ENCODE measurements at regions not wholly inside any gene's neighbourhood (a gene's known extent, or its start where the extent isn't known, plus 50 kb on each side); places are given as distances from the start of the nearest gene placed in this dataset.

GRCh38 chr6:44531442-44532015 lies 144.0 kb downstream of the CDC5L start:
- DNase-seq (ENCODE audit: extremely low read depth in 1 of 2, low read depth in 1 of 2), result no peak

GRCh38 chr6:44533421-44533820 lies 145.9 kb downstream of the CDC5L start:
- no peak for DNase-seq (ENCODE audit: extremely low read depth in 1 of 2, low read depth in 1 of 2)

GRCh38 chr6:44534291-44534690 lies 146.8 kb downstream of the CDC5L start:
- DNase-seq (ENCODE audit: extremely low read depth in 1 of 2, low read depth in 1 of 2), result no peak

GRCh38 chr6:44535446-44535845 lies 147.9 kb downstream of the CDC5L start:
- no peak for DNase-seq (ENCODE audit: extremely low read depth in 1 of 2, low read depth in 1 of 2)

GRCh38 chr6:44535967-44536366 lies 148.5 kb downstream of the CDC5L start:
- no peak for DNase-seq (ENCODE audit: extremely low read depth in 1 of 2, low read depth in 1 of 2)

- DNase-seq (ENCODE audit: extremely low read depth in 1 of 2, low read depth in 1 of 2), result no peak
Observed at GRCh38 chr6:44537306-44538049, 150.0 kb downstream of the CDC5L start.

- no peak for DNase-seq (ENCODE audit: extremely low read depth in 1 of 2, low read depth in 1 of 2)
Observed at GRCh38 chr6:44538131-44538806, 150.8 kb downstream of the CDC5L start.

GRCh38 chr6:44538807-44539201 lies 151.3 kb downstream of the CDC5L start:
- no peak for DNase-seq (ENCODE audit: extremely low read depth in 1 of 2, low read depth in 1 of 2)

GRCh38 chr6:44539701-44540355 lies 152.3 kb downstream of the CDC5L start:
- no peak for DNase-seq (ENCODE audit: extremely low read depth in 1 of 2, low read depth in 1 of 2)

- no peak for DNase-seq (ENCODE audit: extremely low read depth in 1 of 2, low read depth in 1 of 2)
Observed at GRCh38 chr6:44540881-44541280, 153.4 kb downstream of the CDC5L start.

- no peak for DNase-seq (ENCODE audit: extremely low read depth in 1 of 2, low read depth in 1 of 2)
Observed at GRCh38 chr6:44542401-44543116, 155.1 kb downstream of the CDC5L start.

- no peak for DNase-seq (ENCODE audit: extremely low read depth in 1 of 2, low read depth in 1 of 2)
Observed at GRCh38 chr6:44543664-44544063, 156.2 kb downstream of the CDC5L start.

- DNase-seq (ENCODE audit: extremely low read depth in 1 of 2, low read depth in 1 of 2), result no peak
Observed at GRCh38 chr6:44545224-44545623, 157.7 kb downstream of the CDC5L start.

- no peak for DNase-seq (ENCODE audit: extremely low read depth in 1 of 2, low read depth in 1 of 2)
Observed at GRCh38 chr6:44548319-44548718, 160.8 kb downstream of the CDC5L start.

- DNase-seq (ENCODE audit: extremely low read depth in 1 of 2, low read depth in 1 of 2), result no peak
Observed at GRCh38 chr6:44549516-44549915, 162.0 kb downstream of the CDC5L start.

- DNase-seq (ENCODE audit: extremely low read depth in 1 of 2, low read depth in 1 of 2), result no peak
Observed at GRCh38 chr6:44554194-44554593, 166.7 kb downstream of the CDC5L start.

GRCh38 chr6:44554861-44555260 lies 167.4 kb downstream of the CDC5L start:
- DNase-seq (ENCODE audit: extremely low read depth in 1 of 2, low read depth in 1 of 2), result no peak

GRCh38 chr6:44556046-44556445 lies 168.5 kb downstream of the CDC5L start:
- no peak for DNase-seq (ENCODE audit: extremely low read depth in 1 of 2, low read depth in 1 of 2)

GRCh38 chr6:44558024-44558831 lies 170.7 kb downstream of the CDC5L start:
- no peak for DNase-seq (ENCODE audit: extremely low read depth in 1 of 2, low read depth in 1 of 2)

- no peak for DNase-seq (ENCODE audit: extremely low read depth in 1 of 2, low read depth in 1 of 2)
Observed at GRCh38 chr6:44558832-44559251, 171.3 kb downstream of the CDC5L start.

Measured in activated CD8-positive, alpha-beta memory T cell treated with anti-CD3 and anti-CD28 coated beads for 1 hour (primary cell).